BE2C (cell line): ENCODE measurements at regions not wholly inside any gene's neighbourhood (a gene's known extent, or its start where the extent isn't known, plus 50 kb on each side); places are given as distances from the start of the nearest gene placed in this dataset.

Experiments
- DNase-seq: peaks from one replicate; pipeline ENCODE4 v3.0.0-alpha.2; 2020
- H3K27me3 ChIP-seq: fragments of 250-450 bp; sonication (Bioruptor Pico); 2 replicates; pipeline ENCODE4 v1.5.1; 2020; ENCODE audit warnings: mild to moderate bottlenecking
- H3K36me3 ChIP-seq: fragments of 250-450 bp; sonication (Bioruptor Pico); 2 replicates; pipeline ENCODE4 v1.5.1; 2020; ENCODE audit warnings: mild to moderate bottlenecking
- H3K4me1 ChIP-seq: fragments of 250-450 bp; sonication (Bioruptor Pico); 2 replicates; pipeline ENCODE4 v1.5.1; 2020
- H3K4me3 ChIP-seq: 2 replicates; pipeline ENCODE4 v1.5.1; 2011; ENCODE audit warnings: low read depth, low read length
- H3K9me3 ChIP-seq: fragments of 250-450 bp; sonication (Bioruptor Pico); 2 replicates; pipeline ENCODE4 v1.5.1; 2020
- CTCF ChIP-seq: IDR thresholded peaks from 2 replicates; pipeline ENCODE4 v1.5.1; 2012; ENCODE audit warnings: mild to moderate bottlenecking, low read depth, low read length

DNA sequence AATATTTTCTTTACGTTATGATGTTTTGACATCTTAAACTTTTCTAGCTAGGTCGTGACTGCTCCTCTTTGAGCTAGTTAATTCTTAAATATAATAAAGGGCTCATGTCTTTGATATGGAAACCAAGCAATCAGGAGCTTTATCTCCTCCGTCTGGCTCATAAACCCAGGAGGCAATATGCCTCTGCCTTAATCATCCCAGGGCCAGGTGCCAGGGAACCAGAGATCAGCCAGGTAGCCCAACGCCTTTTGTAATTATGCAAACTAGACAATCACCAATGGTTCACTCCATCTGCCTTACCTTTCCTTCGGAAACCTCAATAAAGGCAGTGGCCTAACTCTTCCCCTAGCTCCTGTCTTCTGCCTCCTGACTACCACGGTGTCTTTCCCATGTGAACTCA is 213.7 kb downstream of the KCNJ3 start:
- no peak for TF ChIP-seq CTCF
- Histone ChIP-seq H3K4me3 (no peak overlapping the region), H3K36me3 (no peaks in the 10 kb centered on the region), H3K27me3 (no peaks in the 10 kb centered on the region), H3K9me3 (no peaks in the 10 kb centered on the region), H3K4me1 (no peaks in the 10 kb centered on the region)
- DNase-seq, result no peak

DNA sequence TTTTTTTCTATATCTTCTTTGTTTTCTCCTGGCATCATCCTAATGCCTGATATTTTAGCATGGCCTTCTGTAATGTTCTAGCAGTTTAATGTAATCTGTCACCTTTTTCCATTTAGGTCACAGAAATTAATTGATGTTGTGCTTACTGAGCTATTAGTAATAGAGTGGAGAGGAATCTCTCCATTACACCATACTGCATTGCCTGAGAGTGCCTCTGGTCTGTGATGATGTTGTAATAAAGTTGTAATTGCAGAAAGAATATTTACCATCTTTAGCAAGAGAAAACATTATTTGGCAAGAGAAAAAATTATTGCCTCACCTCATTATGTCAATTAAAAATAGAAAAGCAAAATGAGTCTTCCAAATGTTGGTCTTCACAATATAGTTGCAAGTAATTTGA is 213.2 kb downstream of the KCNJ3 start:
- DNase-seq, result no peak
- Histone ChIP-seq H3K4me3 (no peak overlapping the region), H3K9me3 (no peaks in the 10 kb centered on the region), H3K27me3 (no peaks in the 10 kb centered on the region), H3K36me3 (no peaks in the 10 kb centered on the region), H3K4me1 (no peaks in the 10 kb centered on the region)
- no peak for TF ChIP-seq CTCF

DNA sequence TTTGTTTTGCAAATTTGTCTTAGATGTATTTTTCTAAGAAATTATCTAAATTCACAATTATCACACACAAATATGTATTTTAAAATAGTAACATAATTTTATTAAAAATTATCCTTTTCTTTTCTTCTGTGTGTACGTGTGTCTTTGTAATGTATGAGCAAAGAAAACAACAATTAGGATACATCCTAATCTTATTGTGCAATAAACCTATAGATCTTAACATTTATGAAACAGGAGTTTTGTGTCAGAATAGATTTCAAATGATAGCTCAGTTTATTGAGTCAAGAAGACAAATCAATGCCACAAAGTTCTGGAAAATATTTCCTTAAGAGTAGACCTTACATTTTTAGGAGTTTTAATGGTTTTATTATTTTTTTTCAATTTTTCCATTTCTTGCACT is 212.2 kb downstream of the KCNJ3 start:
- DNase-seq, result no peak
- TF ChIP-seq CTCF, result no peak

DNA sequence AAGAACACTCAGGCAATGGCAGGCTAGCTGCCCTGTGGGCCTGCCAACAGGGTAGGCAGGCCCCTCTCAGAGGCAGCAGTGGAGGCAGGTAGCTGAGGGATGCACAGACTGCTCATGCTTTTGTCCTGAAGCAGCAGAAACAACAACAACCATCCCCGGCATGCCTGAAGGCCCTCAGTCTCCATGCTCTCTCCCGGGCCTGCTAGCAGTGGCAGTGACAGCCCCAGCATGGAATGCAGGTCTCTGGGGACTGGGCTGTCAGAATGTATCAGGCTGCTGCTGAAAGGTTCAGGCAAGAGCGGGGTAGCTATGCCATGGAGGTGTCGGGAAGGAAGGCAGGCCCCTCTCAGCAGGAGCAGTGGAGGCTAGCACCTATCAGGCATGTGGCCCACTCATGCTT is 209.8 kb downstream of the KCNJ3 start:
- no peak for DNase-seq
- TF ChIP-seq CTCF, result no peak
- no peak overlapping the region for H3K4me3 ChIP-seq

More for the DNA sequence above, 212.2 kb downstream of the KCNJ3 start:
- H3K4me1 ChIP-seq, result no peaks in the 10 kb centered on the region
- H3K27me3 ChIP-seq, result no peaks in the 10 kb centered on the region
- no peak overlapping the region for H3K4me3 ChIP-seq
- no peaks in the 10 kb centered on the region for H3K36me3 ChIP-seq
- no peaks in the 10 kb centered on the region for H3K9me3 ChIP-seq

More for the DNA sequence above, 209.8 kb downstream of the KCNJ3 start:
- no peaks in the 10 kb centered on the region for H3K36me3 ChIP-seq
- no peaks in the 10 kb centered on the region for H3K4me1 ChIP-seq
- no peaks in the 10 kb centered on the region for H3K9me3 ChIP-seq
- H3K27me3 ChIP-seq, result no peaks in the 10 kb centered on the region
